Smooth muscle cell (in vitro differentiated cells): ENCODE measurements at regions not wholly inside any gene's neighbourhood (a gene's known extent, or its start where the extent isn't known, plus 50 kb on each side); places are given as distances from the start of the nearest gene placed in this dataset.

Experiments
- DNase-seq: peaks from one replicate; lab custom pipeline; 2025; ENCODE audit not compliant: unreplicated experiment; lab: John Stamatoyannopoulos, UW
- H2AFZ ChIP-seq: fragments of 200-600 bp; sonication (generic); 2 replicates; pipeline ENCODE4 v1.6.0; 2016; ENCODE audit warnings: antibody characterized with exemption, low read depth, mild to moderate bottlenecking
- H3F3A ChIP-seq: fragments of 200-600 bp; sonication (generic); 2 replicates; pipeline ENCODE4 v1.6.0; 2017; ENCODE audit warnings: antibody characterized with exemption, low read depth
- H3K27ac ChIP-seq: fragments of 200-600 bp; sonication (generic); 2 replicates; pipeline ENCODE4 v1.5.1; 2016; ENCODE audit warnings: low read depth, mild to moderate bottlenecking
- H3K27me3 ChIP-seq: fragments of 200-600 bp; sonication (generic); 2 replicates; pipeline ENCODE4 v1.6.1; 2016; ENCODE audit warnings: low read depth, mild to moderate bottlenecking
- H3K36me3 ChIP-seq: fragments of 200-600 bp; sonication (generic); 2 replicates; pipeline ENCODE4 v1.5.1; 2016; ENCODE audit warnings: low read depth
- H3K4me1 ChIP-seq: fragments of 200-600 bp; sonication (generic); 2 replicates; pipeline ENCODE4 v1.5.1; 2016; ENCODE audit warnings: low read depth
- H3K4me2 ChIP-seq: fragments of 200-600 bp; sonication (generic); 2 replicates; pipeline ENCODE4 v1.6.0; 2016; ENCODE audit warnings: mild to moderate bottlenecking
- H3K4me3 ChIP-seq: fragments of 200-600 bp; sonication (generic); 2 replicates; pipeline ENCODE4 v1.5.1; 2016; ENCODE audit warnings: mild to moderate bottlenecking
- H3K79me2 ChIP-seq: fragments of 200-600 bp; sonication (generic); 2 replicates; pipeline ENCODE4 v1.6.0; 2016; ENCODE audit warnings: low read depth, mild to moderate bottlenecking
- H3K9ac ChIP-seq: fragments of 200-600 bp; sonication (generic); 2 replicates; pipeline ENCODE4 v1.6.0; 2016; ENCODE audit warnings: low read depth
- H3K9me3 ChIP-seq: fragments of 200-600 bp; sonication (generic); replicated peaks from 2 replicates; pipeline ENCODE4 v1.5.1; 2016; ENCODE audit warnings: low read depth
- H4K20me1 ChIP-seq: fragments of 200-600 bp; sonication (generic); 2 replicates; pipeline ENCODE4 v1.6.0; 2016; ENCODE audit warnings: low read depth
- WGBS: methylation state at CpG from one replicate; pipeline ENCODE4 v1.1.7; 2016; ENCODE audit warnings: low lambda C conversion rate; 5-methylcytosine and 5-hydroxymethylcytosine counted together
- TF ChIP-seq, protein P1 (sequence below): fragments of 200-600 bp; sonication (generic); IDR thresholded peaks from 2 replicates; pipeline ENCODE4 v1.5.1; 2017; ENCODE audit warnings: borderline replicate concordance, mild to moderate bottlenecking, antibody characterized with exemption; ENCODE audit not compliant: insufficient read depth, poor library complexity, severe bottlenecking

DNA sequence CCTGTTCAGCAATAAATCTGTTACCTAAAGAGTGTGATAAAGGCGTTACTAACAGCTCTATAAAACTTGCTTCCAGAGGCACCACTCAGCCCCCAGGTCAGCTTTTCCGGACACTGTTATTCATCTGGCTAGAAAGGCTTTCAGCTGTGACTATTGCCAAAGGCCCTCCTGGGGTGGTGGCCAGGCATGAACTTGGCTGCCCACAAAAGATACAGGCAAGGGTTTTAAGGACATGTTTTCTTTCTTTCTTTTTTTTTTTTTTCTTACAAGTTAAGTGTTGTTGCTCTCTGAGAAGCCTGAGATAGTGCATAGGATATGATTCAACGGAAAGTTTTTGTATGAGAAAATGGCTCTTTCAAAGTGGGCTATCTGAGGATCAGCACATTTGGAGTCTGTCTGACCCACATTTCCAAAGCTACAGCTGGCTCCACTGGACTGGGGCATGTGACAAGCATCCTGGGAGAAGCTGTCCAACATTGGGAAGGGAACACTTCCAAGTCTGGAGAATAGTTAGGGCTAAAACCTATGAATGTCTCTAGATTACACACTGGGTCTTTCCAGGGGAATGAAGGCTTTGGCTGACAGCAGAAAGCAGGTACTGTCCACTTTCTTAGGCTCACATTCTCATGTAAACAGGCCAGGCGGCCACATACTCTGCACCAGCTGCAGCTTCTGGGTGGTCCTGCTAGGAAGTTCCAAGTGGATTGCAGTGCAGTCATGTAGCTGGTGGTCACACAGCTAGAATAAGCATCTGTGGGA lies 639.7 kb downstream of the LMO4 start:
- Histone ChIP-seq H3K4me1 (peaks cover 21% of the 10 kb centered on the region), H3K9me3 (no peaks in the 10 kb centered on the region), H3K4me2 (peak overlapping the region; percentile 63), H3K27ac (peak overlapping the region; percentile 90), H3F3A (peaks cover 16% of the 10 kb centered on the region), H3K36me3 (no peaks in the 10 kb centered on the region), H4K20me1 (no peaks in the 10 kb centered on the region), H3K9ac (peak overlapping the region; percentile 40), H3K79me2 (no peaks in the 10 kb centered on the region), H2AFZ (peak overlapping the region; percentile 10), H3K4me3 (no peak overlapping the region), H3K27me3 (no peaks in the 10 kb centered on the region)
- no peak for DNase-seq
- TF ChIP-seq, protein P1, sequence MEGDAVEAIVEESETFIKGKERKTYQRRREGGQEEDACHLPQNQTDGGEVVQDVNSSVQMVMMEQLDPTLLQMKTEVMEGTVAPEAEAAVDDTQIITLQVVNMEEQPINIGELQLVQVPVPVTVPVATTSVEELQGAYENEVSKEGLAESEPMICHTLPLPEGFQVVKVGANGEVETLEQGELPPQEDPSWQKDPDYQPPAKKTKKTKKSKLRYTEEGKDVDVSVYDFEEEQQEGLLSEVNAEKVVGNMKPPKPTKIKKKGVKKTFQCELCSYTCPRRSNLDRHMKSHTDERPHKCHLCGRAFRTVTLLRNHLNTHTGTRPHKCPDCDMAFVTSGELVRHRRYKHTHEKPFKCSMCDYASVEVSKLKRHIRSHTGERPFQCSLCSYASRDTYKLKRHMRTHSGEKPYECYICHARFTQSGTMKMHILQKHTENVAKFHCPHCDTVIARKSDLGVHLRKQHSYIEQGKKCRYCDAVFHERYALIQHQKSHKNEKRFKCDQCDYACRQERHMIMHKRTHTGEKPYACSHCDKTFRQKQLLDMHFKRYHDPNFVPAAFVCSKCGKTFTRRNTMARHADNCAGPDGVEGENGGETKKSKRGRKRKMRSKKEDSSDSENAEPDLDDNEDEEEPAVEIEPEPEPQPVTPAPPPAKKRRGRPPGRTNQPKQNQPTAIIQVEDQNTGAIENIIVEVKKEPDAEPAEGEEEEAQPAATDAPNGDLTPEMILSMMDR = no peak
- WGBS = 7% methylated on average over 4 of the region's 4 CpGs

DNA sequence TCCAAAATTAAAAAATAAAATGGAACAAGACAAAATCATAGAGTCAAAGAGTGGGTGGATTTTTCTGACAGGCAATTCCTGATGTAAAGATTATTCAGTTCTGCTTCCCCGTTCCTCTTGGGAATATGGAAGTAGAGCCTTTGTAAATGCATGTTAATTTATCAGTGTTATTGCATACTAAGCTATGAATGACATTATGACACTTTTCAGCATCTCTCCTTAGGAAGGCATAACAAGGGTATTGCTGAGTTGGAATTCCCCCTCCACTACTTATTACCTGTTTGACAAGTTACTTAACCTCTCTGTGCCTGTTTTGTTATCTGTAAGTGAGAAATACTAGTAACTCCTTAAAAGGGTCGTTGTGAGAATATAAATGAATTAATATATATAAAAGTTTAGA lies 640.4 kb downstream of the LMO4 start:
- H4K20me1 ChIP-seq = no peaks in the 10 kb centered on the region
- no peak overlapping the region for H2AFZ ChIP-seq
- peaks cover 21% of the 10 kb centered on the region for H3K4me1 ChIP-seq
- TF ChIP-seq, protein P1 = no peak
- DNase-seq = no peak
- peak overlapping the region; percentile 63 for H3K4me2 ChIP-seq
- no peaks in the 10 kb centered on the region for H3K27me3 ChIP-seq
- H3F3A ChIP-seq = peaks cover 16% of the 10 kb centered on the region
- H3K79me2 ChIP-seq = no peaks in the 10 kb centered on the region
- 77% methylated on average over 2 of the region's 2 CpGs for WGBS
- no peak overlapping the region for H3K4me3 ChIP-seq
- H3K9ac ChIP-seq = no peak overlapping the region
- no peaks in the 10 kb centered on the region for H3K36me3 ChIP-seq
- H3K27ac ChIP-seq = peak overlapping the region; percentile 90
- no peaks in the 10 kb centered on the region for H3K9me3 ChIP-seq

DNA sequence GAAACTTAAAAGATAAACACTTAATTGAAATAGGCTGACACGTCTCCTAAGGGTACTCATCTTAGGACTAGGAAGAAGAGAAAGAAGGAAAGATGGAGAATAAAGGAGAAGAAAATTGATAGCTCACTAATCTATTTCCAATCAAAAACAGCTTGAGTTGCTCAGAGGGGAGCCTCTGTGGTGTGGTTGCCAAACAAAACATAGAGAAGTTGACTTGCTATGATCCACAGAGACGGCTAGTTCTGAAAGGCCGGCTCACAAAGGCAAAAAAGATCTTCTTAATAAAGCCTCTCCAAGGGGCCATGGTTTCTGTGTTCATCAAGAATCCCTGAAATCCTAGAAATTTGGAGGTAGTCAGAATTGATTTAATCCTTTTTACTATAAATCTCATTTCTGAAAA lies 644.1 kb downstream of the LMO4 start:
- Histone ChIP-seq H3K4me2 (no peak overlapping the region), H2AFZ (no peak overlapping the region), H3K27ac (no peak overlapping the region), H3K4me3 (no peak overlapping the region), H3K27me3 (no peaks in the 10 kb centered on the region), H4K20me1 (no peaks in the 10 kb centered on the region), H3K9me3 (no peaks in the 10 kb centered on the region), H3F3A (peaks cover 2% of the 10 kb centered on the region), H3K9ac (no peak overlapping the region), H3K79me2 (no peaks in the 10 kb centered on the region), H3K4me1 (peaks cover 15% of the 10 kb centered on the region), H3K36me3 (no peaks in the 10 kb centered on the region)
- 93% methylated on average over 3 of the region's 3 CpGs for WGBS
- TF ChIP-seq, protein P1 = no peak
- no peak for DNase-seq

DNA sequence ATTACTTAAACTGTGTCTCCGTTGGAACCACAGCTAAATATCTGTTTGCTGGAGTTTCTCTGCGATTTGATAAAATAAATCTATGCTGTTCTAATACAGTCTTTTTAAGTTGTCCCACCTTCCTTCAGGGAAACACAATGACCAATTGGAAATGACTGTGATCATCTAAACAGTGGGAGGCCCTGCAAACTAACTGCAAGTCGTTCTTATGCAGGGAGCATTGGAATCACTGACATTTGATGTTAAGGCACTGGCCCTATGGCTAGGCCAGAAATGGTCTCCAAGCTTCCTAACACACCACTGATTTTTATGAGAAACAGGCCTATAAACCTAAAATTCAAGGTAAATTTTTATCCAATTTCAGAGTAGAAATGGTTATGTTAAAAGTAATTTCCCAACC lies 645.2 kb downstream of the LMO4 start:
- Histone ChIP-seq H3K27me3 (no peaks in the 10 kb centered on the region), H3K4me1 (peaks cover 10% of the 10 kb centered on the region), H4K20me1 (no peaks in the 10 kb centered on the region), H3K27ac (no peak overlapping the region), H3F3A (no peaks in the 10 kb centered on the region), H3K4me3 (no peak overlapping the region), H2AFZ (peak overlapping the region; percentile 14), H3K4me2 (no peak overlapping the region), H3K9ac (no peak overlapping the region), H3K9me3 (no peaks in the 10 kb centered on the region), H3K79me2 (no peaks in the 10 kb centered on the region), H3K36me3 (no peaks in the 10 kb centered on the region)
- TF ChIP-seq, protein P1 = no peak
- no peak for DNase-seq
- 67% methylated on average over 3 of the region's 3 CpGs for WGBS
